PC-3 (cell line): ENCODE measurements at regions not wholly inside any gene's neighbourhood (a gene's known extent, or its start where the extent isn't known, plus 50 kb on each side); places are given as distances from the start of the nearest gene placed in this dataset.

Experiments used
- ATAC-seq: fragments of 200-7000 bp; cut with Tn5 transposase; 2 replicates; pipeline ENCODE4 v1.9.1; 2020; ENCODE audit warnings: mild to moderate bottlenecking, moderate library complexity
- BruUV-seq: library from RNA; stranded (reverse); fragments of 400-500 nt; replicated peaks from 2 replicates; lab custom pipeline; 2021; lab: Mats Ljungman, UMichigan
- CTCF ChIA-PET: fragments of 300-600 bp; sonication (Branson Sonifier 250); formaldehyde crosslinking; loops from one replicate; lab custom pipeline; 2022; ENCODE audit warnings: antibody characterized with exemption; lab: Charles Lee
- POLR2A ChIA-PET: fragments of 300-600 bp; sonication (Branson Sonifier 250); formaldehyde crosslinking; loops from one replicate; lab custom pipeline; 2022; ENCODE audit warnings: antibody characterized with exemption; ENCODE audit not compliant: unreplicated experiment; lab: Charles Lee
- DNase-seq: peaks from one replicate; pipeline ENCODE4 v3.0.0-alpha.2; 2015
- H2AFZ ChIP-seq: fragments of 300-600 bp; sonication (generic); 2 replicates; pipeline ENCODE4 v1.6.0; 2016; ENCODE audit warnings: antibody characterized with exemption, low read length
- H3F3A ChIP-seq: fragments of 300-600 bp; sonication (generic); one replicate; pipeline ENCODE4 v1.6.0; 2017; ENCODE audit warnings: antibody characterized with exemption, low read length, control low read depth, mild to moderate bottlenecking; ENCODE audit not compliant: unreplicated experiment
- H3K27ac ChIP-seq: fragments of 300-600 bp; sonication (generic); 2 replicates; pipeline ENCODE4 v1.5.1; 2016; ENCODE audit warnings: mild to moderate bottlenecking, low read length
- H3K27me3 ChIP-seq: fragments of 300-600 bp; sonication (generic); 2 replicates; pipeline ENCODE4 v1.6.1; 2016; ENCODE audit warnings: low read length, mixed read lengths
- H3K36me3 ChIP-seq: fragments of 300-600 bp; sonication (generic); 2 replicates; pipeline ENCODE4 v1.6.1; 2016; ENCODE audit warnings: low read depth, mixed run types, low read length, mixed read lengths
- H3K4me1 ChIP-seq: fragments of 300-600 bp; sonication (generic); 2 replicates; pipeline ENCODE4 v1.5.1; 2016; ENCODE audit warnings: low read length; ENCODE audit not compliant: insufficient read depth
- H3K4me2 ChIP-seq: fragments of 300-600 bp; sonication (generic); 2 replicates; pipeline ENCODE4 v1.6.0; 2016; ENCODE audit warnings: low read length
- H3K4me3 ChIP-seq: fragments of 300-600 bp; sonication (generic); 2 replicates; pipeline ENCODE4 v1.5.1; 2016; ENCODE audit warnings: mild to moderate bottlenecking, low read length, mixed read lengths
- H3K79me2 ChIP-seq: fragments of 300-600 bp; sonication (generic); 2 replicates; pipeline ENCODE4 v1.6.1; 2017; ENCODE audit warnings: low read length, mixed read lengths
- H3K9ac ChIP-seq: fragments of 300-600 bp; sonication (generic); 2 replicates; pipeline ENCODE4 v1.6.0; 2016; ENCODE audit warnings: mild to moderate bottlenecking, low read length
- H3K9me2 ChIP-seq: fragments of 300-600 bp; sonication (generic); replicated peaks from 2 replicates; pipeline ENCODE4 v1.6.1; 2016; ENCODE audit warnings: mixed run types, low read length, mixed read lengths
- H3K9me3 ChIP-seq: fragments of 300-600 bp; sonication (generic); 2 replicates; pipeline ENCODE4 v1.6.1; 2016; ENCODE audit warnings: low read length, mixed read lengths
- H4K20me1 ChIP-seq: fragments of 300-600 bp; sonication (generic); 2 replicates; pipeline ENCODE4 v1.6.1; 2016; ENCODE audit warnings: low read length, mixed read lengths
- EZH2 ChIP-seq: fragments of 300-600 bp; sonication (generic); IDR thresholded peaks from one replicate; pipeline ENCODE4 v1.6.1; 2017; ENCODE audit warnings: antibody characterized with exemption, mild to moderate bottlenecking, low read length; ENCODE audit not compliant: unreplicated experiment
- EZH2phosphoT487 ChIP-seq: fragments of 300-600 bp; sonication (generic); IDR thresholded peaks from 2 replicates; pipeline ENCODE4 v1.6.1; 2018; ENCODE audit warnings: mild to moderate bottlenecking, antibody characterized with exemption, low read length, borderline replicate concordance
- intact Hi-C: fragments of 100-400 bp; cut with micrococcal nuclease; formaldehyde crosslinking; loops from 2 replicates; pipeline ENCODE4 v1.9.0; 2023
- TF ChIP-seq, protein P1 (sequence below): fragments of 300-600 bp; sonication (generic); conservative IDR thresholded peaks from 2 replicates; pipeline ENCODE4 v1.5.1; 2017; ENCODE audit warnings: antibody characterized with exemption, low read depth, mild to moderate bottlenecking, low read length

DNA sequence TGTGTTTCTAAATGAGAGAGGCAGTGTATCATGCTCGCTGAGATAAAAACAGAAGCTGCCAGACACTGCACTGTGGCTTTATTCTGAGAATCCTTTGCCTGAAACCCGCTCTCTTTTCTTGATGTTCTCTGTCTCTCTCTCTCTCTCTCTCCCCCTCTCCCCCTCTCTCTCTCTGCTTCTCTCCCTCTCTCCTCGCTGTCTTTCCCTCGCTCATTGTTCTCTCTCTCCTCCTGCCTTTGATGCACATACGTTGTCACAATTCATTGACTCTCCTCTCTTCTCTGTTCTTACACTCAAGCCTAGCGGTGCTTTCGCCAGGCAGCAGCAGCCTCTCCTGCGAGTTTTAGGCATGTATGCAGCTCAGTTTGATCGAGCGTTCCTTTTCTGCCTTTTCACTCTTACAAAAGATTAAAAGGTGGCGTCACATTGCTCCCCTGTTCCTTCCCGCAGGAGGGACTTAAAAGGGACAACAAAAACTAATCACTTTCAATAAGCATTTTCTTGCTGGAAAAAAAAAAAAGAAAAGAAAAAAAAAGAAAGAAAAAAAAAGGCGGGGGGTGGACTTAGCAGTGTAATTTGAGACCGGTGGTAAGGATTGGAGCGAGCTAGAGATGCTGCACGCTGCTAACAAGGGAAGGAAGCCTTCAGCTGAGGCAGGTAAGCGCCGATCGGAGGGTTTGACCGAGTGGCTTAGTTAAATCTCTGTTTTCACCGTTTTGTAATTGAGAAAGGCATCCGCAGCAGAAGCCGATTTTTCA is 717.9 kb upstream of the WWC1 start:
- no peak overlapping the region for H3K9ac ChIP-seq
- no peaks in the 10 kb centered on the region for H3K79me2 ChIP-seq
- no peaks in the 10 kb centered on the region for H3K9me2 ChIP-seq
- H3K4me1 ChIP-seq: no peaks in the 10 kb centered on the region
- no TSS peak for BruUV-seq
- H3K4me2 ChIP-seq: no peak overlapping the region
- H2AFZ ChIP-seq: no peak overlapping the region
- intact Hi-C loops: no loop called here
- DNase-seq (no peak), ATAC-seq (0 out of 2 replicates have a peak, but pooled peaks have one; percentile 15)
- H3K27me3 ChIP-seq: peaks cover 99% of the 10 kb centered on the region
- no peaks in the 10 kb centered on the region for H4K20me1 ChIP-seq
- no peaks in the 10 kb centered on the region for H3F3A ChIP-seq
- no peaks in the 10 kb centered on the region for H3K36me3 ChIP-seq
- no peaks in the 10 kb centered on the region for H3K9me3 ChIP-seq
- TF ChIP-seq EZH2 (peak; percentile 52), EZH2phosphoT487 (no peak)
- ChIA-PET CTCF (no interaction called here), POLR2A (no interaction called here)
- H3K27ac ChIP-seq: no peak overlapping the region
- H3K4me3 ChIP-seq: no peak overlapping the region

DNA sequence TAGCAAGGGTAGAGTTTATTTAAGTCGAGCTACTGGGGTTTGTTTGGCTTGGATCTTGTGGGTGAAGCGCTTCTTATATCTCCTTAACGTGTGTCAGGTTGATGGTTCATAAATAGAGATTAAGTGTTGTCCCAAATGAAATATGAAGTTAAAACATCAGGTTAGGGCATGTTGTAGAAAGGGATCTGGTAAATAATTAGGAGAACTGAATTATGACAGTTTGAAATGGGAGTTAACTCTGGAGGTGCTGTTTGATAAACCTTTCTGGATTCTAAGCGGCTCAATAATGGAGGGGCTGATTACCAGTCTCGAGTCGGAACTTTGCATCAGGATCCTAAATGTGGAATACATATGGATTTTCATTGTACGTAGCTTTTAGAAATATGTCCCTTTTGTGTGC is 717.0 kb upstream of the WWC1 start:
- H4K20me1 ChIP-seq: no peaks in the 10 kb centered on the region
- intact Hi-C loops: no loop called here
- ChIA-PET CTCF (no interaction called here), POLR2A (no interaction called here)
- BruUV-seq: no TSS peak
- H3K4me1 ChIP-seq: no peaks in the 10 kb centered on the region
- H3K4me3 ChIP-seq: no peak overlapping the region
- DNase-seq (no peak), ATAC-seq (no peak)
- H3K9me2 ChIP-seq: no peaks in the 10 kb centered on the region
- no peak overlapping the region for H3K27ac ChIP-seq
- no peaks in the 10 kb centered on the region for H3K36me3 ChIP-seq
- no peaks in the 10 kb centered on the region for H3K79me2 ChIP-seq
- no peak overlapping the region for H3K9ac ChIP-seq
- H2AFZ ChIP-seq: no peak overlapping the region
- H3K4me2 ChIP-seq: no peak overlapping the region
- TF ChIP-seq, protein P1, sequence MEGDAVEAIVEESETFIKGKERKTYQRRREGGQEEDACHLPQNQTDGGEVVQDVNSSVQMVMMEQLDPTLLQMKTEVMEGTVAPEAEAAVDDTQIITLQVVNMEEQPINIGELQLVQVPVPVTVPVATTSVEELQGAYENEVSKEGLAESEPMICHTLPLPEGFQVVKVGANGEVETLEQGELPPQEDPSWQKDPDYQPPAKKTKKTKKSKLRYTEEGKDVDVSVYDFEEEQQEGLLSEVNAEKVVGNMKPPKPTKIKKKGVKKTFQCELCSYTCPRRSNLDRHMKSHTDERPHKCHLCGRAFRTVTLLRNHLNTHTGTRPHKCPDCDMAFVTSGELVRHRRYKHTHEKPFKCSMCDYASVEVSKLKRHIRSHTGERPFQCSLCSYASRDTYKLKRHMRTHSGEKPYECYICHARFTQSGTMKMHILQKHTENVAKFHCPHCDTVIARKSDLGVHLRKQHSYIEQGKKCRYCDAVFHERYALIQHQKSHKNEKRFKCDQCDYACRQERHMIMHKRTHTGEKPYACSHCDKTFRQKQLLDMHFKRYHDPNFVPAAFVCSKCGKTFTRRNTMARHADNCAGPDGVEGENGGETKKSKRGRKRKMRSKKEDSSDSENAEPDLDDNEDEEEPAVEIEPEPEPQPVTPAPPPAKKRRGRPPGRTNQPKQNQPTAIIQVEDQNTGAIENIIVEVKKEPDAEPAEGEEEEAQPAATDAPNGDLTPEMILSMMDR: no peak
- no peak for TF ChIP-seq EZH2
- TF ChIP-seq EZH2phosphoT487: no peak
- H3K27me3 ChIP-seq: peaks cover 100% of the 10 kb centered on the region
- H3F3A ChIP-seq: no peaks in the 10 kb centered on the region
- H3K9me3 ChIP-seq: no peaks in the 10 kb centered on the region

DNA sequence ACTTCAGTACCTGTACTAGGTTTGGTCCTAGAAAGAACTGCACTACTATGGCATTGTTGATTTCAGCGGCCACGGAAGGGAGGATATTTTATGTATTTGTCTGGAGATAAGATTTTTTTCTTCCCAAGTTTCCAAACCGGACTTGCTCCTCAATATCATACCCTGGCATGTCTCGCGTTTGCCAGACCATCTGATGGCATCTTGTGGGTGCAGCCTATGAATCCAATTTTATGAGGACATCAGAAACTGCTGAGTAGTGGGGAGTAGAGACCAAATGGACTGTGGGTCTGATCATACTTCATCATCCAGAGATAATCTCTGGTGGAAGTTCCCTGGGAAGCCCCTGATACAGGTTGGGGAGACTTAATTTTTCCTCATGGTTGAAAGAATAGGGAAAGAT is 716.1 kb upstream of the WWC1 start:
- Histone ChIP-seq H3K4me2 (no peak overlapping the region), H3K4me1 (no peaks in the 10 kb centered on the region), H3K9ac (no peak overlapping the region), H3K9me2 (no peaks in the 10 kb centered on the region), H2AFZ (no peak overlapping the region), H4K20me1 (no peaks in the 10 kb centered on the region), H3K27ac (no peak overlapping the region), H3K27me3 (peaks cover 100% of the 10 kb centered on the region), H3K36me3 (no peaks in the 10 kb centered on the region), H3K9me3 (no peaks in the 10 kb centered on the region), H3F3A (no peaks in the 10 kb centered on the region), H3K79me2 (no peaks in the 10 kb centered on the region), H3K4me3 (no peak overlapping the region)
- TF ChIP-seq, protein P1: no peak
- BruUV-seq: no TSS peak
- ATAC-seq (no peak), DNase-seq (no peak)
- CTCF ChIA-PET: no interaction called here
- intact Hi-C loops: no loop called here
- POLR2A ChIA-PET: no interaction called here
